Hepatocyte (in vitro differentiated cells): ENCODE measurements at regions not wholly inside any gene's neighbourhood (a gene's known extent, or its start where the extent isn't known, plus 50 kb on each side); places are given as distances from the start of the nearest gene placed in this dataset.

Experiments used
- DNase-seq: peaks from one replicate; pipeline ENCODE4 v3.0.0-alpha.2; 2016; ENCODE audit warnings: low spot score
- H2AFZ ChIP-seq: fragments of 200-600 bp; sonication (generic); 2 replicates; pipeline ENCODE4 v1.6.0; 2016; ENCODE audit warnings: antibody characterized with exemption, mild to moderate bottlenecking
- H3K27ac ChIP-seq: fragments of 200-600 bp; sonication (generic); 2 replicates; pipeline ENCODE4 v1.5.1; 2016; ENCODE audit warnings: mild to moderate bottlenecking
- H3K27me3 ChIP-seq: fragments of 200-600 bp; sonication (generic); 2 replicates; pipeline ENCODE4 v1.6.1; 2016
- H3K36me3 ChIP-seq: fragments of 200-600 bp; sonication (generic); replicated peaks from 2 replicates; pipeline ENCODE4 v1.5.1; 2016; ENCODE audit warnings: low read depth; ENCODE audit not compliant: insufficient read depth
- H3K4me1 ChIP-seq: fragments of 200-600 bp; sonication (generic); 2 replicates; pipeline ENCODE4 v1.5.1; 2016; ENCODE audit warnings: mild to moderate bottlenecking, moderate library complexity; ENCODE audit not compliant: insufficient read depth
- H3K4me2 ChIP-seq: fragments of 200-600 bp; sonication (generic); 2 replicates; pipeline ENCODE4 v1.6.0; 2016
- H3K4me3 ChIP-seq: fragments of 200-600 bp; sonication (generic); 2 replicates; pipeline ENCODE4 v1.5.1; 2016; ENCODE audit warnings: mild to moderate bottlenecking
- H3K79me2 ChIP-seq: fragments of 200-600 bp; sonication (generic); 2 replicates; pipeline ENCODE4 v1.6.0; 2017; ENCODE audit warnings: mild to moderate bottlenecking
- H3K9me2 ChIP-seq: fragments of 200-600 bp; sonication (generic); replicated peaks from 2 replicates; pipeline ENCODE4 v1.6.0; 2017; ENCODE audit warnings: mild to moderate bottlenecking; ENCODE audit not compliant: insufficient read depth
- H3K9me3 ChIP-seq: fragments of 200-600 bp; sonication (generic); 2 replicates; pipeline ENCODE4 v1.5.1; 2016; ENCODE audit warnings: low read depth, mild to moderate bottlenecking
- H4K20me1 ChIP-seq: fragments of 200-600 bp; sonication (generic); 2 replicates; pipeline ENCODE4 v1.6.0; 2016; ENCODE audit warnings: mild to moderate bottlenecking; ENCODE audit not compliant: insufficient read depth, poor library complexity, severe bottlenecking
- CTCF ChIP-seq: fragments of 200-600 bp; sonication (generic); IDR thresholded peaks from 2 replicates; pipeline ENCODE4 v1.5.1; 2016; ENCODE audit warnings: antibody characterized with exemption, mild to moderate bottlenecking; ENCODE audit not compliant: poor library complexity
- EZH2 ChIP-seq: fragments of 200-600 bp; sonication (generic); IDR thresholded peaks from 2 replicates; pipeline ENCODE4 v1.6.1; 2016; ENCODE audit warnings: antibody characterized with exemption, mild to moderate bottlenecking, borderline replicate concordance
- EZH2phosphoT487 ChIP-seq: fragments of 200-600 bp; sonication (generic); IDR thresholded peaks from one replicate; pipeline ENCODE4 v1.6.1; 2018; ENCODE audit warnings: antibody characterized with exemption, mild to moderate bottlenecking, low read depth, moderate library complexity; ENCODE audit not compliant: unreplicated experiment, severe bottlenecking
- WGBS: methylation state at CpG from one replicate; pipeline ENCODE4 v1.1.6; 2016; ENCODE audit warnings: low lambda C conversion rate; ENCODE audit errors: missing lambda C conversion rate; 5-methylcytosine and 5-hydroxymethylcytosine counted together

- Histone ChIP-seq H3K9me3 (no peaks in the 10 kb centered on the region), H2AFZ (no peak overlapping the region)
These were observed 1176.4 kb downstream of the BRD1 start for GRCh38 chr22:48651036-48651890.

GRCh38 chr22:48650323-48651035, 1177.2 kb downstream of the BRD1 start:
- 96% methylated on average over 17 of the region's 17 CpGs for WGBS
- H2AFZ ChIP-seq = no peak overlapping the region
- no peak overlapping the region for H3K4me2 ChIP-seq
- H3K4me3 ChIP-seq = no peak overlapping the region
- H3K27ac ChIP-seq = no peak overlapping the region
- no peak for TF ChIP-seq CTCF
- no peak for TF ChIP-seq EZH2
- no peak for TF ChIP-seq EZH2phosphoT487
- H3K36me3 ChIP-seq = no peaks in the 10 kb centered on the region
- no peak for DNase-seq
- H3K79me2 ChIP-seq = no peaks in the 10 kb centered on the region
- no peaks in the 10 kb centered on the region for H4K20me1 ChIP-seq
- H3K9me3 ChIP-seq = no peaks in the 10 kb centered on the region
- no peaks in the 10 kb centered on the region for H3K4me1 ChIP-seq
- H3K27me3 ChIP-seq = no peaks in the 10 kb centered on the region
- H3K9me2 ChIP-seq = no peaks in the 10 kb centered on the region

More at GRCh38 chr22:48651036-48651890, 1176.4 kb downstream of the BRD1 start:
- H3K4me2 ChIP-seq = no peak overlapping the region
- H3K79me2 ChIP-seq = no peaks in the 10 kb centered on the region
- WGBS = 85% methylated on average over 26 of the region's 26 CpGs
- no peaks in the 10 kb centered on the region for H3K4me1 ChIP-seq
- H4K20me1 ChIP-seq = no peaks in the 10 kb centered on the region
- no peak for DNase-seq
- no peaks in the 10 kb centered on the region for H3K9me2 ChIP-seq
- no peak overlapping the region for H3K4me3 ChIP-seq
- no peaks in the 10 kb centered on the region for H3K36me3 ChIP-seq
- H3K27ac ChIP-seq = no peak overlapping the region
- H3K27me3 ChIP-seq = no peaks in the 10 kb centered on the region
- TF ChIP-seq EZH2 (no peak), EZH2phosphoT487 (no peak)

- no peaks in the 10 kb centered on the region for H3K79me2 ChIP-seq
- 90% methylated on average over 16 of the region's 16 CpGs for WGBS
- H3K27me3 ChIP-seq = no peaks in the 10 kb centered on the region
- no peak for DNase-seq
- no peaks in the 10 kb centered on the region for H3K4me1 ChIP-seq
- no peak overlapping the region for H3K4me2 ChIP-seq
- H3K4me3 ChIP-seq = no peak overlapping the region
- TF ChIP-seq EZH2phosphoT487 = no peak
- no peak for TF ChIP-seq EZH2
- TF ChIP-seq CTCF = no peak
- no peaks in the 10 kb centered on the region for H3K9me3 ChIP-seq
- H3K36me3 ChIP-seq = no peaks in the 10 kb centered on the region
- no peaks in the 10 kb centered on the region for H3K9me2 ChIP-seq
- H2AFZ ChIP-seq = no peak overlapping the region
- no peaks in the 10 kb centered on the region for H4K20me1 ChIP-seq
- no peak overlapping the region for H3K27ac ChIP-seq
These were observed 1178.2 kb downstream of the BRD1 start for GRCh38 chr22:48649466-48649865.

- H3K27ac ChIP-seq = no peak overlapping the region
- no peaks in the 10 kb centered on the region for H4K20me1 ChIP-seq
- no peaks in the 10 kb centered on the region for H3K79me2 ChIP-seq
- DNase-seq = no peak
- WGBS = 86% methylated on average over 6 of the region's 9 CpGs
- no peak overlapping the region for H3K4me3 ChIP-seq
- no peak overlapping the region for H2AFZ ChIP-seq
- no peaks in the 10 kb centered on the region for H3K4me1 ChIP-seq
- no peak overlapping the region for H3K4me2 ChIP-seq
- no peaks in the 10 kb centered on the region for H3K9me2 ChIP-seq
- no peaks in the 10 kb centered on the region for H3K36me3 ChIP-seq
- H3K27me3 ChIP-seq = no peaks in the 10 kb centered on the region
- no peaks in the 10 kb centered on the region for H3K9me3 ChIP-seq
- TF ChIP-seq CTCF (no peak), EZH2 (no peak), EZH2phosphoT487 (no peak)
These were observed 1178.6 kb downstream of the BRD1 start for GRCh38 chr22:48649031-48649430.
